Fibroblast of pulmonary artery (primary cell): ENCODE measurements at regions not wholly inside any gene's neighbourhood (a gene's known extent, or its start where the extent isn't known, plus 50 kb on each side); places are given as distances from the start of the nearest gene placed in this dataset.

Experiments
- DNase-seq: peaks from one replicate; pipeline ENCODE4 v3.0.0-alpha.2; 2010; ENCODE audit warnings: low read depth
- H3K4me3 ChIP-seq: replicated peaks from 2 replicates; pipeline ENCODE4 v1.5.1; 2011; ENCODE audit warnings: low read depth, mild to moderate bottlenecking, control low read depth, low read length, moderate library complexity
- TF ChIP-seq, protein P1 (sequence below): IDR thresholded peaks from 2 replicates; pipeline ENCODE4 v1.5.1; 2011; ENCODE audit warnings: mild to moderate bottlenecking, control low read depth, low read length, inconsistent platforms; ENCODE audit errors: missing control alignments

DNA sequence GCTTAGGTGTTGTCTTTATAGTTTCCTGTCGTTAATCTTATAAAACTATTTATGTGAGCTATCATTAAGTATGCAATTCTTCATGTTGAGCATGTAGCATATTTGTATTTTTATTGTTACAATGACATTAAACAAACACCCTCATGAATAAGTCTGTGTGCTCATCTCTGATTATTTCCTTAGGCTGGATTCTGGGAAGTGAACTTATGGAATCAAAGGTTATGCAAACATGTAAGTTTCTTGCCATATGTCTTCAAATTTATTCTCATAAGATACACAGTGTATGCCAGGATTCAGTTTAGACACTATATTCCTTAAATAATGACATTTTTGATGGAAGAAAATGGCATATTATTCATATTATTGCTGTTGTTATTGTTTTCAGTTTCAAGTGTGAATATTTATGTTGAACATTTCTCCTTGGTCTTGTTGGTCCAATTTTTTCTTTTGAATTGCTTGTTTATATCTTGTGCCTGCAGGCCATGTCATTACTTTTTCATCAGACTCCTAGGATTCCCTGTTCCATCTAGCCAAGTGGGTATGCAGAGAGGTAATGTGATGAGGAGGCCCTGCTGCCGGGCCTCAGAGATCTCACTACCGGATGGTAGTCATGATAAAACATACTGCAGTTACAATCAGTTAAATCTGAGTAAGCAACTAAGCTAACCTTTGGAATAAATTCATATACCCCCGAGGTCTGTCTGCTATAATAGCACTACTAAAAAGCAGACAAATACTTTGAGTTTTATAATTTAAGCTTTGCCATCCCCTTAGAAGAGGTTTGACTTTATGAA is 684.3 kb upstream of the SGO1 start:
- DNase-seq = no peak
- H3K4me3 ChIP-seq = no peak overlapping the region
- TF ChIP-seq, protein P1, sequence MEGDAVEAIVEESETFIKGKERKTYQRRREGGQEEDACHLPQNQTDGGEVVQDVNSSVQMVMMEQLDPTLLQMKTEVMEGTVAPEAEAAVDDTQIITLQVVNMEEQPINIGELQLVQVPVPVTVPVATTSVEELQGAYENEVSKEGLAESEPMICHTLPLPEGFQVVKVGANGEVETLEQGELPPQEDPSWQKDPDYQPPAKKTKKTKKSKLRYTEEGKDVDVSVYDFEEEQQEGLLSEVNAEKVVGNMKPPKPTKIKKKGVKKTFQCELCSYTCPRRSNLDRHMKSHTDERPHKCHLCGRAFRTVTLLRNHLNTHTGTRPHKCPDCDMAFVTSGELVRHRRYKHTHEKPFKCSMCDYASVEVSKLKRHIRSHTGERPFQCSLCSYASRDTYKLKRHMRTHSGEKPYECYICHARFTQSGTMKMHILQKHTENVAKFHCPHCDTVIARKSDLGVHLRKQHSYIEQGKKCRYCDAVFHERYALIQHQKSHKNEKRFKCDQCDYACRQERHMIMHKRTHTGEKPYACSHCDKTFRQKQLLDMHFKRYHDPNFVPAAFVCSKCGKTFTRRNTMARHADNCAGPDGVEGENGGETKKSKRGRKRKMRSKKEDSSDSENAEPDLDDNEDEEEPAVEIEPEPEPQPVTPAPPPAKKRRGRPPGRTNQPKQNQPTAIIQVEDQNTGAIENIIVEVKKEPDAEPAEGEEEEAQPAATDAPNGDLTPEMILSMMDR = no peak

DNA sequence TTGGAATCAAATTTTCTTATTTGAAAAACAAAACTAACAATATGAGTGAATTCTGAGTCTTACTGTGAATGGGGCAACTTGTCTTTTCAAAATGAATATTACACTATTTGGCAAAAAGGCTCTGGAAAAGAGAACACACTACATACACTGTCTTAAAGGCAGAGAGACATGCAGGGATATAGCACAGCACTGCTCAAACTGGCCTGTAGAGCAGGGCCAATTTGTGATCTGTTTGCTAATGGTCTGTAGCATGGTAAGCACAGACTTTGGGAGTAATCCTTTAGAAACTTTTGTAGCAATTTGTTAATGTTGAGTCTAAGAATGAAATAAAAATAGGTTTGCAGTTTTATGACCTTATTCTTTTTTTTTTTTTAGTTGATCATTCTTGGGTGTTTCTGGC is 679.8 kb upstream of the SGO1 start:
- no peak for DNase-seq
- H3K4me3 ChIP-seq = no peak overlapping the region
- TF ChIP-seq, protein P1 = no peak

DNA sequence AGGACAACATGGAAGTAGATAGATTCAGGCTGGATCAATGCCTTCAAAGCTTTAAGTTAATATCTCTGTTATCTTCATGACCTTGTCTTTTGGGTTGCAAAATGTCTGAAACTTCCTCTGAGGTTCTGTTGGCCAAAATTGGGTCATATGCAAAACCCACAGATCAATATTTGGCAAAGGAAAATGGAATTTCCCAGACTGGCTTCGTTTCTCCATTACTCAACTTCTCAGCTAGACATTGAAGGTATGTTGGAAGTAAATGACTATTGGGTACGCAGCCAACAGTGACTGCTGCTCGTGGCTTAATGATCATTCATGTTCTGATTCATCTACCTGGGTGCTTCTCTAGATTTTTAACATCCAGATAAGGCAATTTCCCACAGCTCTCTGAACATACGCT is 675.4 kb upstream of the SGO1 start:
- DNase-seq = no peak
- TF ChIP-seq, protein P1 = no peak
- H3K4me3 ChIP-seq = no peak overlapping the region

DNA sequence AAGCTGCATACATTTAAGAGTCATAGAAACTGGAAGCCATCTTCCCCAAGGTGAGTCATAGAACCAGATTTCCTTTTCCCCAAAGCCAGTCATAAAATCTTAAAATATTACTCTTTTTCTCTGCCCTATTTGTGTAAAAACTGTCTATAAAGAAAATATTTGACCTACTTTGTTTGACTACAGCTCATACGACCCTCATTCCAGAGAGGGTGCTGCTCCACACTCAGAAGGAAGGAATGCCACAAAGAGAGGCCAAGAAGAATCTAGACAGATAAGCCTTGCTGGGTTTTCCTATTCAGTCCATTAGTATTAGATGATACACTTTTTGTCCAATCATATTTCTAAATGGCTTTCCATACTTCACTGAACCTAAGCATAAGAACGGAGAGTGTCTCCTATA is 671.6 kb upstream of the SGO1 start:
- TF ChIP-seq, protein P1 = no peak
- DNase-seq = peak; percentile 22
- no peak overlapping the region for H3K4me3 ChIP-seq

DNA sequence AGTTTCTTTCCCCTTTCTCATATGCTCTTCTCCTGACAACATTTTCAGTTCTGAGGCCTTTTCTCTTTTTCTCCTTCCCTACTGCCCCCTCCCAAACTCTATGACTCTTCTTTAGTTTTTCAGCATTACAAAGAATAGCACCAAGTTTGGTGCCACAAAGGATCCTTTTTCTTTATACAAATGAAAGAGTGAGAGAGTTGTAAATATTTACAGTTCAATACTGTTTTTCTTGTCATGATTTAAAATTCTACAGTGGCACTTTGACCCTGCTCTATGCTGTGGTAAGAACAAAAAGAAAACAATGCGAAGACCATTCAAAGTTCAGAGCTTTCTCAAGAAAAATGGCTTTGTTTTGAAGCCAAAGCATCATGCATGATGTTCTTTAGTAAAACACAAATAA is 667.9 kb upstream of the SGO1 start:
- no peak for DNase-seq
- H3K4me3 ChIP-seq = no peak overlapping the region
- TF ChIP-seq, protein P1 = no peak

DNA sequence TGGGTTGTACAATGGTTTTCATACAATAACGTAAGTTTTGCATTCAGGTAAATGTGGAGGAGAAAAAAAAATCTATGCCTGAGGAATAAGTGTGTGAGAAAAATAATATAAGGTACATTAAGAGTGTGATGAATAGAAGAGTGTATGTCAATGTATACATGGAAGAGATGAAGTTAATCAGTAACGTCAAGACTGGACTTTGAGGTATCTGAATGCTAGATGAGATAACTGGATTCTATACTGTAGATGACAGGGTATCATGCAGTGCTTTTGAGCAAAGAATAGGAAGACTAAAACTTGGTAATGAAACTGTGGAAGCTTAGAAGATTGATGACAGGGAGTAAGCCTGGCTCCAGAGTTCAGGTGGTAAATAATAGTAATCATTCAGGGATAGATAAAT is 666.7 kb upstream of the SGO1 start:
- DNase-seq = no peak
- TF ChIP-seq, protein P1 = no peak

DNA sequence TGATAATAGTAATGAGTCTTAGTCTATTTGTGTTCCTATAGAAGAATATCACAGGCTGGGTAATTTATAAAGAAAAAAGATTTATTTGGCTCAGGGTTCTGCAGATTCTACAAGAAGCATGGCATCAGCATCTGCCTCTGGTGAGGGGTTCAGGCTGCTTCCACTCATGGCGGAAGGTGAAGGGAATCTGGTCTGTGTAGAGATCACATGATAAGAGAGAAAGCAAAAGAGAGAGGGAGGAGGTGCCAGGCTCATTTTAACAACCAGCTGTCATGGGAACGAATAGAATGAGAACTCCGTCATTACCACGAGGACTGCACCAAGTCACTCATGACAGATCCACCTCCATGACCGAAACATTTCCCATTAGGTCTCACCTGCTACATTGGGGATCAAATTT is 664.0 kb upstream of the SGO1 start:
- no peak overlapping the region for H3K4me3 ChIP-seq
- TF ChIP-seq, protein P1 = no peak
- DNase-seq = no peak

More for the DNA sequence above, 666.7 kb upstream of the SGO1 start:
- H3K4me3 ChIP-seq = no peak overlapping the region
